Loucy (cell line): ENCODE measurements at regions not wholly inside any gene's neighbourhood (a gene's known extent, or its start where the extent isn't known, plus 50 kb on each side); places are given as distances from the start of the nearest gene placed in this dataset.

ENCODE experiments used
- H2AFZ ChIP-seq: fragments of 200-600 bp; sonication (generic); 2 replicates; pipeline ENCODE4 v1.6.0; 2016; ENCODE audit warnings: antibody characterized with exemption, mild to moderate bottlenecking, low read length, moderate library complexity
- H3F3A ChIP-seq: fragments of 200-600 bp; 2 replicates; pipeline ENCODE4 v1.6.0; 2016; ENCODE audit warnings: antibody characterized with exemption, low read depth, mild to moderate bottlenecking
- H3K27me3 ChIP-seq: fragments of 200-600 bp; sonication (generic); 2 replicates; pipeline ENCODE4 v1.6.1; 2014; ENCODE audit warnings: low read length, mild to moderate bottlenecking; ENCODE audit not compliant: insufficient read depth, poor library complexity, severe bottlenecking
- H3K36me3 ChIP-seq: fragments of 200-600 bp; sonication (generic); 2 replicates; pipeline ENCODE4 v1.6.1; 2016; ENCODE audit warnings: low read length; ENCODE audit not compliant: insufficient read depth
- H3K4me1 ChIP-seq: fragments of 200-600 bp; sonication (generic); 2 replicates; pipeline ENCODE4 v1.5.1; 2014; ENCODE audit warnings: low read length, mild to moderate bottlenecking; ENCODE audit not compliant: insufficient read depth, poor library complexity, severe bottlenecking
- H3K4me2 ChIP-seq: fragments of 200-600 bp; sonication (generic); 2 replicates; pipeline ENCODE4 v1.6.0; 2014; ENCODE audit warnings: antibody characterized with exemption, low read length, low read depth, mild to moderate bottlenecking; ENCODE audit not compliant: poor library complexity, severe bottlenecking
- H3K4me3 ChIP-seq: fragments of 200-600 bp; sonication (generic); 2 replicates; pipeline ENCODE4 v1.5.1; 2014; ENCODE audit warnings: low read length, mild to moderate bottlenecking, mixed read lengths; ENCODE audit not compliant: poor library complexity, severe bottlenecking
- H3K79me2 ChIP-seq: fragments of 200-600 bp; sonication (generic); 2 replicates; pipeline ENCODE4 v1.6.1; 2014; ENCODE audit warnings: low read length; ENCODE audit not compliant: insufficient read depth
- H3K9ac ChIP-seq: fragments of 200-600 bp; sonication (generic); 2 replicates; pipeline ENCODE4 v1.6.0; 2014; ENCODE audit warnings: mild to moderate bottlenecking, low read depth, low read length, moderate library complexity; ENCODE audit not compliant: poor library complexity, severe bottlenecking
- H3K9me2 ChIP-seq: fragments of 200-600 bp; sonication (generic); replicated peaks from 2 replicates; pipeline ENCODE4 v1.6.1; 2016; ENCODE audit warnings: low read depth, low read length, mixed read lengths
- H3K9me3 ChIP-seq: fragments of 200-600 bp; sonication (generic); 2 replicates; pipeline ENCODE4 v1.6.1; 2014; ENCODE audit warnings: mild to moderate bottlenecking, antibody characterized with exemption, low read length, low read depth; ENCODE audit not compliant: insufficient read depth
- H4K20me1 ChIP-seq: fragments of 200-600 bp; sonication (generic); 2 replicates; pipeline ENCODE4 v1.6.0; 2014; ENCODE audit warnings: antibody characterized with exemption, low read length, mild to moderate bottlenecking; ENCODE audit not compliant: insufficient read depth, poor library complexity, severe bottlenecking
- CTCF ChIP-seq: fragments of 200-600 bp; sonication (generic); conservative IDR thresholded peaks from 2 replicates; pipeline ENCODE4 v1.5.1; 2014; ENCODE audit warnings: mild to moderate bottlenecking, antibody characterized with exemption, low read length
- EZH2phosphoT487 ChIP-seq: fragments of 200-600 bp; IDR thresholded peaks from 2 replicates; pipeline ENCODE4 v1.6.1; 2018; ENCODE audit warnings: antibody characterized with exemption, mild to moderate bottlenecking, moderate library complexity, borderline replicate concordance

- H3K27me3 ChIP-seq = no peaks in the 10 kb centered on the region
- no peaks in the 10 kb centered on the region for H4K20me1 ChIP-seq
- no peaks in the 10 kb centered on the region for H3K4me1 ChIP-seq
- no peak overlapping the region for H3K4me2 ChIP-seq
- no peak overlapping the region for H3K4me3 ChIP-seq
- H3K9me2 ChIP-seq = no peaks in the 10 kb centered on the region
- H3K9ac ChIP-seq = no peak overlapping the region
- TF ChIP-seq CTCF (no peak), EZH2phosphoT487 (no peak)
- H3F3A ChIP-seq = no peaks in the 10 kb centered on the region
- no peaks in the 10 kb centered on the region for H3K36me3 ChIP-seq
- no peaks in the 10 kb centered on the region for H3K79me2 ChIP-seq
- no peak overlapping the region for H2AFZ ChIP-seq
- H3K9me3 ChIP-seq = no peaks in the 10 kb centered on the region
Observed at GRCh38 chr2:107320881-107321280, 434.9 kb upstream of the ST6GAL2 start.

- Histone ChIP-seq H3K4me2 (no peak overlapping the region), H3K9ac (no peak overlapping the region), H3K4me1 (no peaks in the 10 kb centered on the region), H3K27me3 (no peaks in the 10 kb centered on the region), H4K20me1 (no peaks in the 10 kb centered on the region), H3K9me2 (no peaks in the 10 kb centered on the region), H3K9me3 (no peaks in the 10 kb centered on the region), H3K79me2 (no peaks in the 10 kb centered on the region), H2AFZ (no peak overlapping the region), H3F3A (no peaks in the 10 kb centered on the region), H3K36me3 (no peaks in the 10 kb centered on the region), H3K4me3 (no peak overlapping the region)
- TF ChIP-seq CTCF (no peak), EZH2phosphoT487 (no peak)
Observed at GRCh38 chr2:107322416-107322815, 436.4 kb upstream of the ST6GAL2 start.

- Histone ChIP-seq H3F3A (no peaks in the 10 kb centered on the region), H3K4me2 (no peak overlapping the region), H3K36me3 (no peaks in the 10 kb centered on the region), H3K9me3 (no peaks in the 10 kb centered on the region), H2AFZ (no peak overlapping the region), H3K79me2 (no peaks in the 10 kb centered on the region), H3K4me3 (no peak overlapping the region), H3K9me2 (no peaks in the 10 kb centered on the region), H3K9ac (no peak overlapping the region), H4K20me1 (no peaks in the 10 kb centered on the region), H3K4me1 (no peaks in the 10 kb centered on the region), H3K27me3 (no peaks in the 10 kb centered on the region)
- TF ChIP-seq EZH2phosphoT487 (no peak), CTCF (no peak)
Observed at GRCh38 chr2:107323946-107324565, 438.1 kb upstream of the ST6GAL2 start.
